ENCODE measurements at regions not wholly inside any gene's neighbourhood (a gene's known extent, or its start where the extent isn't known, plus 50 kb on each side); places are given as distances from the start of the nearest gene placed in this dataset.

DNA sequence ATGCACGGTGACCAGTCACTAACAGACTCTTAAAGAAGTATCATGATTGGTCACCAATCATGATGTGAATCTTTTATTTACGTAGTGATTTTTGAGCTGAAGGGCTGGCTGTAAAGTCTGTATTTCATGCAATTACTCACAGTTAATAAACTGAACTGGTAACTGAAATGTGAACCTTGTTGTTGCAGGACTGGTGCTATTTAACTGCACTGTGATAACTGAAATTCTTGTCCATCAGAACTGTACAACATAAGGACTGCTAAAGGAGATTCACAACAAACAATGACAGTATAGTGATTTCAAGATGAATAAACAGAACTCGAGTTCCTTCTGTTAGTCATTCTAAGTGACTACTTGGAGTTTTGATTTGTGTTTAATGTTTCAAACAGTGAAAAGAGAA is 316.6 kb downstream of the TPBG start:
- DNase-seq = no peak

DNA sequence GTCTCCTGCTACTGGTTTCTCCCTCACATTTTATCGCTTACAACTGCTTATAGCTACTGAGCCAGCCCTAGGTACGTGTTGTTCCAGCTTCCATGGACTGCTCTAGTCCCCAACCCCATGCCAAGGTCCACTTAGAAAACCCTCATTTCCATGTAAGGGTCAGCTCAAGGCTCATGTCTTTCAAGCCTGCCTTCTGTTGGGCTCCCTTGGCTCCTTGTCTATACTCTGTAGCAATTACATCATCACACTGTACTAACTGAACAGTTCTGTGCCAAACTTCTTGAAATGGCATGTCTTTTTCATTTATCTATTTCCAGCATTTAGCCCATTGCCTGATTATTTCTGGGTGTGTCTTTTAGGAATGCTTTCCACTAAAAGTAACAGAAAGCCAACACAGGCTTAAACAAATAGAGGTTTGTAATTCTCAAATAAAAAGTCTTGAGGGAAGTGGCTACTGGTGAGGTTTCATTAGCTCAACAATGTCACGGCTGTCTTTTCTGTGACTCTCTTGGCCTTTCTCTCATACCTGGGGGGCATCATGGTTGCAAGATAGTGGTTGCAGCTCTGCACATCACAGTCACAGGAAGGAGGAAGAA is 317.6 kb downstream of the TPBG start:
- DNase-seq = no peak

DNA sequence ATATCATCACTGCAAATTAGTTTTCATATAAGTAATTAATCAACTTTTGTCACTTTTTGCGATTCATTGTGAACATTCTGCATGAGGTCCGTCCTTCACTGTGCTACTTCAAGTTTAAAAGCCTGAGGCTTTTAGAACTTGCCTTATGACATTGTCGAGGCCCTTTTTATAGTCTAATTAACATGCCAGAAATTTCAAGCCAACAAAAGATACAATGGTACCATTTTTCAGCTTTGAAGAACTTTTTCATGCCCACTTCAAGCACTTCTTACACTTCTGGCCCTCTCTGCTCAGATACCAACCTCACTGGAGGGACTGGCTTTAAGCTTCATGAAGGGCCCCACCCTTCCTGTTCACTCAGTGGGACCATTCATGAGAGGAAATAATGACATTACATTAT is 323.1 kb downstream of the TPBG start:
- no peak for DNase-seq

DNA sequence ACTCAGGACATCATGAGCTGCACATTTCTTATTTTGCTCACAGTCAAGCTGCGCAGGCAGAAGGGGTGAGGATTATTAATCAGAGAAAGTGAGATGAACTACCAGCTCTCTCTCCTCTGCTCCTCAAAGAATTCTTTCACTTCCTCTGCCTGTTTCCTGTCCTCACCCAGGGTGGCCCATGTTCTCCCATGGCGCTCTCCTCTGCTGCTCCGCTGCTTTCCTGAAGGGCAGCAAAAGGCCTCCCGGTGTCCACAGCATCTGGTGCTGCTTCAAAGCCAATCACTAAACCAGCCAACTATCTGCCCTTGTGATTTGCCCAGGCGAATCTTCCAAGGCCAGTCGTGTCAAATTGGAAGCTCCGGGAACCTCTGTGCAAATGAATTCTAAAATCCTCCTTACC is 324.2 kb downstream of the TPBG start:
- peak; percentile 7 for DNase-seq

DNA sequence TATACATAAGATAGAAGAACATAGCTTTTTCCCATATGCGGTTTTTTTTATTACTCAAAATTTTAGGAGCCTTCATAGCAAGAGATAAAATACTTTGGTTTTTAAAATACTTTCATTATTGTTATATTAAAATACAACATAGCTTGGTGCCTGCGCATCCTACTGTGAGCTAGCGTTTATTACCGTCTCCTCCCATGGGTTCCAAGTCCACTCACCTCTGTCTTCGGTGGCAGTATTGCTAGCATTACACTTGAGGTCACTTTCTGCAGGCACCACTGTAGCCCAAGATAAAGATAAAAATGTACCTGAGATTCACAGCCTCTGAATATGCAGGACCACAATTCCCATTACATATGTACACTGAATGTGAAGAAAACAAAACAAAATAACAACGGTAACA is 326.7 kb downstream of the TPBG start:
- no peak for DNase-seq

DNA sequence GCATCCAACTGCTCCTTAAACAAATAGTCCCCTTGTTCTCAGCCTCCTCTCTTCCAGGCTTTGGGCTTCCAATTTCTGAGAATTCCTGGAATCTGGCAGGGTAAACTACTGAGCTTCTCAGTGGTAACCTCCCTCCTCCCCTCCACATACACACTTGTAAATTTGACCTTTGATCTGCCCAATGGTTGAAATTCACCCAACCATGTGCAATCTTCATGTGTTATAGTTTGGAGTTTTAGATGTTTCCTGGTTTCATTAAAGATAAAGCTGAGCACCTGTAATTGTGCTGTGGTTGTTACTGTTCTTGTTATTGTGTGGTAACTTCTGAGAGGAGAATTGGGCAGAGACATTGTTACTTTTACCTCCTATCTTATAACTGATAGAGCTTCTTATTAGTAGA is 328.4 kb downstream of the TPBG start:
- DNase-seq = no peak

DNA sequence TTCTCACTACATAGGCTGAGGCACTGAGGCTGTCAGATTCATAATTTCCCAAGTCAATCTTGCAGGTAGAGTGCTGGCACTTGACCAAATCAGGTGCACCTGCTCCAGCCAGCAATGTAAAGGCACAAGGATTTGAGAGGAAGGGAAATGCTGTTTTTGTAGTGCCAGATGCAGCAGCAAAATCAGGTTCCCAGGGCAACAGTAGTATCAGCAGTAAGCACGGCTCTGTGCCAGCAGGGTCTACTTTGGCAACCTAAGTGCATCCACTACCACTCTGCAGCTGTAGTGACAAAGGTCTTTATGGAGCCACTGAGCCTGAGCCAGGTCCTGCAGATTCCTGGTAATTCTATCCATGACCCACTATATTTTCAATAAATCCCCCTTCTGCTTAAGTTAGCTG is 329.5 kb downstream of the TPBG start:
- DNase-seq = no peak

DNA sequence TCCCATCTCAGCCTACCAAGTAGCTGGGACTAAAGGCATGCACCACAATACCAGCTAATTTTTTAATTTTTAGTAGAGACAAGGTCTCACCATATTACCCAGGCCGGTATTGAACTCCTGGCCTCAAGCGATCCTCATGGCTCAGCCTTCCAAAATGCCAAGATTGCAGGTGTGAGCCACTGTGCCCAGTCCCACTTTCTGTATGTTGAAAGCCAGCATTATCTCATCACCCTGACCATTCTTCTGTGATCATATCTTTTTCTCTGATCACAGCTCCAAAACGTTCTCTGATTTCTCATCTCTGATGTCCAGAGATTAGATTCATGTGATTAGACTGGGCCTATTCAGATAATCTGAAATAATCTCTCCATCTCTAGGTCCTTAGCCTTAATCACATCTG is 337.7 kb downstream of the TPBG start:
- DNase-seq = no peak

DNA sequence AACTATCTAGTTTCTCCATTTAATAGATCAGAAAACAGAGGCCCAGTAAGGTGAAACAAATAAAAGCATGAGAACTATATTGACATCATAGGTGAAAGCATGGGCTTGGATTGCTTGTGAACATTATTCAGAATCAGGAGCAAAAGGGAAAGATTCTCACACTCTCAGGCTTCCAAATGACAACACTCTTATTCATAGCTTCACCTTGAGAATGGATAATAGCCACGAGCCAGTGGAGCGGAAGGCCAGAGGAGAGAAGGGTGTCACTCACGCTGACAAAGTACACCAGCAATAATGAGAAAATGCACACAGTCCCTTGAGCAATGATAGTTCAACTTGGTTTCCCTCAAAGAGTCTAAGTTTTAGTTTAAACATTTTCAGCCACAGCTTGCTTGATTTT is 339.0 kb downstream of the TPBG start:
- no peak for DNase-seq

DNA sequence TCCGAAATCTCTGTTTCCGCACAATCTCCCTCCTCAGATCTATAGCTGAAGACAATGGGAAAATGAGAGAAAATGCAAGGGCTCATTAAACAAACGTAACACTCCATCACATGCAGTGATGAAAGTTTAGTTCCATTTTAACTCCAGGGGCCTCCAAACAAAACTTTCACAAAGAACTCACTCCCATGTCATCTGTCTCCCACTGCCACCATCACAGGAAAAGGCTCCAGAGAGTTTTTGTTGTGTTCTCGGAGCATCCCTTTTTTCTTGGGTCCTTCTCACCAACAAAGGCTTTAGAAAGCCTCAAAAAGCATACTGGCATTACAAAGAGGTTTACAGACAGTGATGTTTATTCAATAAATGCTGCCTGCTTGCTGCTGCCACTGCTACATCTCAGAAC is 339.6 kb downstream of the TPBG start:
- no peak for DNase-seq

DNA sequence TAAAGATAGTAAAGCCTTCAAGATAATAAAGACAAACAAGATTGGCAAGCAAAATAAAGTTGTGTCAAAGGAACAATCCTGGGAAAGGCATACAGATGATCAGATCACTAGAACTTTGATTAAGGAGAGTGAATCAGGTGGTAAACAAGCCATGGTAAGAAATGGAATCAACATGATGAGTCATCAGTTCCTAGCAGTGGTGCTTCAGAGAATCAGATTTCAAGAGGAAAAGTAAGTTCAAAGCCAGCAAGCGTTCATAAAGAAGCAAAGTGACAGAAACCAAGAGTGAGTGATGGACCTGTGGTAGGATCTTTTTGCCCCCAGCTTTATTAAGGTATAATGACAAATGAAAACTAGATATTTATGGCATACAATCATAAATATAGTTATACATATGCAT is 340.4 kb downstream of the TPBG start:
- no peak for DNase-seq

DNA sequence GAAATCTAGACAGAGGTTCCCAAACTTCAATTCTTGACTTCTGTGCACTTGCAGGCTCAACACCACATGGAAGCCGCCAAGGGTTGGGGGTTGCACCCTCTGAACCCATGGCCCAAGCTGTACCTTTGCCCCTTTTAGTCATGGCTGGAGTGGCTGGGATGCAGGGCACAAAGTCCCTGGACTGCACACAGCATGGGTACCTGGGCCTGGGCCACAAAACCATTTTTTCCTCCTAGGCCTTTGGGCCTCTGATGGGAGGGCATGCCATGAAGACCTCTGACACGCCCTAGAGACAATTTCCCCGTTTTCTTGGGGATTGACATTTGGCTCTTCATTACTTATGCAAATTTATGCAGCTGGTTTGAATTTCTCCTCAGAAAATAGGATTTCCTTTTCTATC is 342.0 kb downstream of the TPBG start:
- DNase-seq = no peak

DNA sequence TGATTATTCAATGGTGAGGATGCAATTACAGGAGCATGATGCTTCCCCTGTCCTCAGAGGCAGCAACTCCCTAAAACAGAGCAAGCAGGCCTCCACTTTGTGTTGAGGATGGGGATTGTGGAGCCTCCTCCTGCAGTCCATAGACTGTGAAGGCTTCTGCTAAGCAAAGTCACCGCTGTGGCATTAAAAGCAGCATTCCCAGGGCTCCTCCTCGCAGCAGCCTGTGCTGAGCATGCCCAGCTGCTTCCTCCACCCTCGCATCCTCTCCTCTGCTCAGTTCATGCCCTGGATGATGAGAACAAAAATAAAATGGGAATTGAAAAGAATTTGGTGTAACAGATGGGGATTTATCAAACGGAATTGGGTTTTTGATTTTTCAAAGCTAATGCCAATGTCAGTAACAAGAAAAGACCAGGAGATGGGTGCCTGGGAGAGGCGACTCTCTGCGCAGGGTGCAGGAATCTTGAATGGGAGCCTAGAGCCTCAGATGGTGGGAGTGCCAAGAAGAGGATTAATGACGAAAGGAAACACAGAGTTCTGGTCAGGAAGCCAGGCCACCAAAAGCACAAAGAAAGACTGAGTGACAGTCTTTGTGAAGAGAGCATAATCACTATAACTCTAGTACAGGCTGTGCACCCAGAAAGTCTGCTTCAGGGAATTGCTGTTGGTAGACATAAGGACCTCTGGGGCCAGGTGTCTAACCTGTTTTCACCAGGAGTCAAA is 347.6 kb downstream of the TPBG start:
- DNase-seq = no peak

DNA sequence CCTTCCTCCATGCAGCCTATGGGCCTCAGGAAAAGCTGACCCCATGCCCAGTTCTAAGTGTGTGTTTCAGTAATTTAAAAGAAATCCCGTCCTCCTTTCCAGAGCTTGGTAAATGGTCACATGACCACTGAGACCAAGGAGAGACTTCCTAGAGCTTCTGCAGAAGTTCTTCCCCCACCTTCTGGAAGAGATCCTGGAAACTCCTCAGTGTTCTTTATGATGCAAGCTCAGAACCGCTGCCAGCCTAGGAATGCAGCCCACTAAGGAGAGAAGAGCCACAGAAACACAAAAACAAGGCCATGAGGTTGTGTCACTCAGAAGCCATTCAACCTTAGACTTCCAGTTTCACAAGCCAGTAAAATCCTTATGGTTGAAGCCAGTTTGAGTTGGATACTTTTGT is 348.4 kb downstream of the TPBG start:
- DNase-seq = peak; percentile 61

DNA sequence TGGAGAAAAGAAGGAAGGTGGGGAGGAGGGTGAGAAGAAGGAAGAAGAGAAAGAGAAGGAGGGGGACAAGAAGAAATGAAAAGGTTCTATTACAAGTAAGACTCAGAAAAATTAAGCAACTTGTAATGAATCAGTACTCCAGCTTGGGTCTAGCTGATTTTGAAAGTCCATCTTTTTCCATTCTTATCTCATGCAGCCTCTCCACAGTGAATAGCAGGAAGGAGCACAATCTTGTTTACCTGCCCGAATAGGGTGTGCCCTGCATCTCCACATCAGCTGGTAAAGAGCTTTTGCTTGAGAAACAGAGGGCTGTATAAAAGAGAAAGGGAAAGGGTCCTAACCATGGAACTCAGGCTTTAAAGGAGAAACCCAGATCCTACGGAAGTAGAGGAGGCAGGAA is 348.8 kb downstream of the TPBG start:
- DNase-seq = no peak

DNA sequence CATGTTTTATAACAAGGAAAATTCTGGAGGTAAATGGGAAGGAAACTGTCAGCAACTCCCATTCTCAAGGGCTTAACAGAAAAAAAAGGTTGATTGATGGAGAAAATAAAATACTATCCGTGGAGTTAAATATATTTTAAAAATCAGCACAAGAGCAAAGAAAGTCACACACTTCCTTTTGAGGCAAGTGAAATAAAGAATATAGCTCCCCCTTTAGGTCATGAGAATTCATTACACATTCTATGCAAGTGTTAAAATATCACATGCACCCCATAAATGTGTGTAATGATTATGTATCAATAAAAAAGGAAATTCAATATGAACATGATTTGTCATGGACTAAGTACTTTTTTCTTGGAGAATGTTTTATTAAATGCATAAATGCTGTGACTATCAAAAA is 349.2 kb downstream of the TPBG start:
- DNase-seq = no peak

DNA sequence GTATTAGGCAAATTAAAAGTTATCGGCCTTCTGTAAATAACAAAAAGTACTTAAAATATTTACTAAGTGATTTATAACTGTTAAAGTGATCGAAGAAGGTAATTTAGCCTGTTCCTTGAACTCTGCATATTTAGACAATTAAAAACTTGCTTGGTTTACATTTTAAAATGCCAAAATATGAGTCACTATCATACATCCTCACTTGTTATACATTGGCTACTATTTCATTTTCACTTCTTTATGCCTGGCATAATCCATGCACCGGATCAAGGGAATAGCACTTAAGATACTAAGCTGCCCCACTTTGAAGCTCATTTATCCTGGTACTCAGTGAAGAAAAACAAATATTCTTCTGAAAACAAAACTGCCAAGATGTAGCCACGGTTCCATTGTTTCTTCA is 344.6 kb downstream of the UBE3D start:
- DNase-seq = no peak

DNA sequence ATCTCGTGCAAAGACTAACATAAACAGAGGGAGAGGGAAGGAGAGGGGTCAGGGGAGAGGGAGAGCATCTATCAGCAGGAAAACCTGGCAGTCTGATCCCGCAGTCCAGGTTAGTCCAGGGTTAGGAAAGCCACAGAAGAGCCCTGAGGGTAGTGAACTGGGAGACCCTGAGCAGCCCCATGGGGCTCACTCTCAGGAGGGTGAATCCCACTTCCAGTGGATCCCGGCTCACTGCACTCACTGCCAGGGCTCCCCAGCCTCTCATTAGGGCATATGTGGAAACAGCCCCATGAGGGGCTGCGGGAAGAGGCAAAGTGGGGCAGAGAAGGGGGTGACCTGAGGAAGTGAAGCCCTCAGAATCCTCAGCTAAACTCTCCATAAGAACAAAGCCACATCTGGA is 329.9 kb downstream of the UBE3D start:
- no peak for DNase-seq

DNA sequence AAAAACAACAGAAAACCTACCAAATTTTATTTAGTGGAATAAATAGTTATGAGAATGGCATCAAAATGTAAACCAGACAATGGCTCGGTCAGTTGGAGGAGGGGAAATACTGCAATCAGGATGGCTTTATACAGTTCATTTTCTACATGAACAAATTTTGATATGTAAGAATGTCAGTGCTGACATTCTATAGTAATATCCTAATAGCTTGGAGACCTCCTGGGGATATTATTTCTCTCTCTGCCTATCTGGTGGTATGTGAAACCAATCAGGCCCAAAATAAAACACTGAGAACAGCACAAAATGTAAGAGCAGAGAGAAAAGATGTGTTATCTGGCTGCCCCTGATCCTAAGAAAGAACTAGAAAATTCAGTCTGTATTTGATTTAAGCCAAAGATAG is 327.7 kb downstream of the UBE3D start:
- DNase-seq = no peak

DNA sequence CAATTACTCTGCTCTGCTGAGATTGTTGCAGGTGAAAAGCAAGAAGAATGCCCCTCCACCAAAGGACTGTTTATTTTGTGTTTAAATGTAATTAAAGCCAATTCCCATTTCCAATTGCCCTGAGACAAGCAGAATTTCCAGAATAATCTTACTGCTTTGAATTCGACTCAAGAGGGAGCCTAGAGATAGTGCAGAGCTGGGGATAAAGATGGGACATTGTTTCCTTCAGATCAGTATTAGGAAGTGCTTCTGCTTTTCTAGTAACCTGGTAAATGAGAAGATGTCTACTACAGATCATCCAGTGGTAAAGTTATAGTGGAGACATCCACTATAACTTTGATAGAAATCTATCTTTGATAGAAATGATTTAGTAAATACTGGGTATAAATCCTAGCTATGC is 326.9 kb downstream of the UBE3D start:
- DNase-seq = no peak

DNA sequence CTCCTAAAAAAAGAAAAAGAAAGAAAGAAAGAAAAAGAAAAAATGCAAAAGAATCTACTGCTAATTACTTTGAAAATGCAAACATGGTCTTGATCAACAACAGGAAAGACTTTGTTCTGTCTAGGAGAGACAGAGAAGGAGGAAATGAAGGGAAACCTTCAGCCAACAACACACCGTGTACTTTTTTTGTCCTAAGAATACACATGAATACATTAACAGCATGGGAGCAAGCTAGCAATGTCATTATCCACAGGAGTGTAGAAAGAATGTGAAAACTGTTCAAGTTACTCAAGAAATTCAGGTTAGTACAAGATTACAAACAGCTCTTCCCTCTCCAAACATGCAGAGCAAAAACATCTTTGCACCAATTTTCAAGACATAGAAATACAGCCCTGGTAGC is 326.3 kb downstream of the UBE3D start:
- no peak for DNase-seq

DNA sequence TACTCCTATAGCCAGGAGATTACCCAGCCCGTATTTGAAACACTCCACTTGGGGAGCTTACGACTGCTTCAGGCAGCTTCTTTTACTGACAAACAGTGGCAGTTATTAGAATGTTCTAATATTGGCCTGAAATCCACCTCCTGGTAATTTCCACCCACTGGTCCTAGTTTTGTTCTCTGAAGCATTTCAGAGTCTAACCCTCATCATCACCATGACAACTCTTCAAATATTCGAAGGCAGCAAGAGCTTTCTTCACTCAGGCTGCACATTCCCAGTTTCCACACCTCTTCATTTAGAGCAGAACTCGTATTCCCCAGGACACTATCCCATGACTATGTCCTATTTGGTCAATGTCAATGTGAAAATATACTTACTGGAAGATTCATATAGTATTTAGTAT is 325.6 kb downstream of the UBE3D start:
- no peak for DNase-seq

DNA sequence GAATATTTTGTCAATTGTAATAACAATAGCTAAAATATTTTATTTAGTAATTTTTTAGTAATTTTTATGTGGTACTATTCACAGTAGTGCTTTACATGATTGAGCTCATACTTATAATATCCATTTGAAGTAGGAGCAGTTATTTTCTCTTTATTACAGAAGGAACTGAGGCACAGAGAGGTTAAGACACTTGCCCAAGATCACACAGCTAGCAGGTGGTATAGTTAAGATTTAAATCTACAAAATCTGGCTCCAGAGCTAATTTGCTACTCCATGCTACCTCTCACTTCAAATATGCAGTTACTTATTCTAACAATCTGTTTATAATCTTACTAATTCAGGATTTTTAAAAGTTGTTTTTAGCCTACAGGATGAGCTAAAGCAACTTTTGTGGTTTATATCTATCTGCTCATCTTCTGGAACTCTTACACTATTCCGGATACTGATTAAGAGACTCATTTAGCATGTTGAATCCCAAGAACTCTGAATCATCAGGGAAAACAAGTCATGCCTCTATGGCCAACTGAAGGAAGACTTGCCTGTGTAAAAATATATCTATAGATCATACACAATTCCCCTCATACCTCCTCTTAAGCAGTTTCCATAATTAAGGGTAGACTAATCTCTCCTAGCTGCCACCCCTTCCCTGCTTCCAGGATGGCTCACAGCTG is 324.2 kb downstream of the UBE3D start:
- DNase-seq = peak; percentile 9

DNA sequence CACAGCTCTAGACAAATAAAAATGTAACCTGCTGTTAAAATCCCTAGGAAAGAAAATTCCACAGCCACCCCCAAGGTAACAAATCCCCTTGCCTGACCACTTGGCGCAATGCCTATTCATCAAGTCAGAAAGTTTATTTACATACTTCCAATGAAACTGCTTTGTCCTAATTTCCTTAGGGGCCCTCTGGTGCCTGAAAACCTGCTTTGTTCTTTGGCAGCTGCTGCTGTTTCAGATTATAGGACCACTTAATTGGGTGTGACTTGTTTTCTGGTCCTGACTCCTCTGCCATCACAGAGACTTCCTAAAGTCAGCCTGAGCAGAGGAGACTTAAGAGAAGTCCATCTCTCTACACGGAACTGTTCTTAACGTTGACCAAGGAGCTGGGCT is 323.6 kb downstream of the UBE3D start:
- DNase-seq = peak; percentile 3

Measured in fibroblast of upper back skin (primary cell).